Fibroblast of the aortic adventitia (primary cell): ENCODE measurements at regions not wholly inside any gene's neighbourhood (a gene's known extent, or its start where the extent isn't known, plus 50 kb on each side); places are given as distances from the start of the nearest gene placed in this dataset.
A peak's percentile ranks its signal among the peaks of the same experiment; 100 is the strongest.

Source experiments
- DNase-seq: peaks from one replicate; pipeline ENCODE4 v3.0.0-alpha.2; 2010; ENCODE audit warnings: low read depth
- H3K4me3 ChIP-seq: 2 replicates; pipeline ENCODE4 v1.5.1; 2011; ENCODE audit warnings: low read depth, mild to moderate bottlenecking, control low read depth, low read length, moderate library complexity
- CTCF ChIP-seq: IDR thresholded peaks from 2 replicates; pipeline ENCODE4 v1.5.1; 2011; ENCODE audit warnings: mild to moderate bottlenecking, low read length, control low read depth, inconsistent platforms; ENCODE audit not compliant: insufficient read depth

- no peak for TF ChIP-seq CTCF
These were observed 186.9 kb upstream of the STK26 start for GRCh38 chrX:131836161-131836560.

GRCh38 chrX:131837325-131837724, 185.8 kb upstream of the STK26 start:
- no peak overlapping the region for H3K4me3 ChIP-seq
- TF ChIP-seq CTCF = no peak
- DNase-seq = no peak

More at GRCh38 chrX:131836161-131836560, 186.9 kb upstream of the STK26 start:
- DNase-seq = no peak
- no peak overlapping the region for H3K4me3 ChIP-seq

DNA sequence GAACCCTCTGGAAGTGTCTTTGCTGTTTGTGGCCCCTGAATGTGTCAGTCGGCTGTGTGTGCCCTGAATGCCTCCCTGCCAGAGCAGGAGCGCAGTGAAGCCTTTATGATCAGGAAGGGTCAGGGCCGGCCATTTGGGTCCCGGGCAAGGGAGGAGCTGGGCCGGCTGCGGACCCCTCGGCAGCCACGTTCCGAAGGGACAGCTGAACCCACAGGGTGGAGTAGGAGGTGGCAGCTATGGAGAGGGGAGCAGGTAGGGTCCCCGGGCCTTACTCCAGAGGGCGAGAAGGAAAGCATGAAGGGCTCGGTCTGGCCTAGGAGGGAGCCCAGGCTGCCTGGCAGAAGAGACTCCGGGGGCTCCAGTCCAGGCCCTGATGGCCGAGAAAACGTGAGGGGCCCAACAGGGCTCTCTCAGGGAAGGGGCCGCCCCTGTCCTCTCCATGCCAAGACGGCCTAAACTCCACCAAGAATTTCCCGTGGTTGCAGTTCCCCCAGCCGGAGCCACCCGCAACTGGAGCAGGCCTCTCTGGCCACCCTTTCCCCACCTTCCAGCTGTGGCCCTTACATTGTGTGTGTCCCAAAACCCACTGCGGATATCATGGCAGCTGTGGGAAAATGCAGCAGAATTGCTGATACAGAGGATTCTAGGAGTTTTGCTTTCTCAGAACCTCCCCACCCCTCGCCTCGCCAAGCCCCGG, 182.2 kb upstream of the STK26 start:
- TF ChIP-seq CTCF = no peak
- no peak overlapping the region for H3K4me3 ChIP-seq
- no peak for DNase-seq

DNA sequence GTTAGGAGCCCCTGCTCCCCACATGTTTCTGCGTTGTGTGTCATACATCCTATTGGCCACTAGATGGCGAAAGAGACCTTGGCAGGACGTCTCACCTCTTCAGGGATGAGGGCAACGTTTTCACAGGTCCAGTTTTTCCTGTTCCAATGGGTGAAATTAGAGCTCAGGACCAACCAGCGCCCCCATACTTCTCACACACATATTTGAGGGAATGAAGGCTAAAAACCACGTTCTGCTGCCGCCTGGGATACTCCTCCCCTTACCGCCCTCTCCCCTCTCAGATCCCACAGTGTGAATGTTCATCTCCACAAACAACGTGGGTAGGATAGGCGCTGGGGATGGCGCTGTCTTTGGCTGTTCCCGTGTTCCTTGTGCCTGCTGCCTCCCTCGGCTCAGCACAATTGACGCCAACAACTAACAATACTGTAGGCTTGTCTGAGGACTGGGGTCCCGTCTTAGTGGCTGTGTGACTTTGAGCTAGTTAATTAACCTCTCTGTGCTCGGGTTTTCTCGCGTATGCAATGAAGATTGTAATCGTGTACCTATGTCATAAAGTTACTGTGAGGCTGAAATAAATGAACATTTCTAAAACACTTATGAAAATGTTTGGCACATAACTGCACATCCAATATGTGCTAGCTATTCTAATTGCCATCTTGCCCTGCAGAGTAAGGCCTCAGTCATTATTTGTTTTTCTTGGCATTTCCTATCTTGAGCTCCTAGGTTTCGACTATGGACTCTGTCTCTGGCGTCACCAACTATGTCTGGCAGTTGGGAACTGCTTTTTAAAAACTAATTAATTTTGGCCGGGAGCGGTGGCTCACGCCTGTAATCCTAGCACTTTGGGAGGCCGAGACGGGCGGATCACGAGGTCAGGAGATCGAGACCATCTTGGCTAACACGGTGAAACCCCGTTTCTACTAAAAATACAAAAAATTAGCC, 181.3 kb upstream of the STK26 start:
- no peak overlapping the region for H3K4me3 ChIP-seq
- DNase-seq = peak; percentile 60
- peak; percentile 92 for TF ChIP-seq CTCF

DNA sequence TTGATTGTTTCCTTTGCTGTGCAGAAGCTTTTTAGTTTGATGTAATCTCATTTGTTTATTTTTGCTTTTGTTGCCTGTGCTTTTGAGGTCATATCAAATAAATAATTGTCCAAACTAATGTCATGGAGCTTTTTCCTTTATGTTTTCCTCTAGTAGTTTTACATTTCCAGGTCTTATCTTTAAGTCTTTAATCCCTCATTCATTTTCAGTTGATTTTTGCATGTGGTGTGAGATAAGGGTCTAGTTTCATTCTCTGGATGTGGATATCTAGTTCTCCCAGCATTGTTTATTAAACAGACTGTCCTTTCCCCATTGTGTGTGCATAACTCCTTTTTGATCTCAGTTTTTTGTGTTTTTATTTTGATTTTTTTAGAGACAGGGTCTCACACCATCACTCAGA, 179.1 kb upstream of the STK26 start:
- no peak overlapping the region for H3K4me3 ChIP-seq
- DNase-seq = no peak
- no peak for TF ChIP-seq CTCF

DNA sequence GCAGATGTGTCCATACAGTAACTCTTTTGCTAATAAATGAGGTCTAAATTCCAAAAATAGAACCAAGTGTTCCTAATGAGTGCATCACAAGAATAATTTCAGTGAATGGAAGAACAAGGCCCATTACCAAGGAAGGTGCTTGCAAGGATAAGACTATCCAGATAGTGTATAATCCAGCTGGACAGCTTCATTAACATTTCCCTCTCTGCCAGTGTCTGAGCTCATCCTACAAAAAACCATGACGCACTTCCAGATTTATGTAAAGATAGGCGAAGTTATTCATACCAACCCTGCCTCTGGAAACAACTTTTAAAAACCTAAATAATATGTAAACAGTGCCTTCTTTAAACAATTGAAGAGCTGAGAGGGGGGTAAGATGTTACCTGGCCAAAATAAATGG, 177.9 kb upstream of the STK26 start:
- no peak for TF ChIP-seq CTCF
- H3K4me3 ChIP-seq = no peak overlapping the region
- no peak for DNase-seq
